Loucy (cell line): ENCODE measurements at regions not wholly inside any gene's neighbourhood (a gene's known extent, or its start where the extent isn't known, plus 50 kb on each side); places are given as distances from the start of the nearest gene placed in this dataset.

Experiments
- EZH2phosphoT487 ChIP-seq: fragments of 200-600 bp; IDR thresholded peaks from 2 replicates; pipeline ENCODE4 v1.6.1; 2018; ENCODE audit warnings: antibody characterized with exemption, mild to moderate bottlenecking, moderate library complexity, borderline replicate concordance
- TF ChIP-seq, protein P1 (sequence below): fragments of 200-600 bp; sonication (generic); conservative IDR thresholded peaks from 2 replicates; pipeline ENCODE4 v1.5.1; 2014; ENCODE audit warnings: mild to moderate bottlenecking, antibody characterized with exemption, low read length

DNA sequence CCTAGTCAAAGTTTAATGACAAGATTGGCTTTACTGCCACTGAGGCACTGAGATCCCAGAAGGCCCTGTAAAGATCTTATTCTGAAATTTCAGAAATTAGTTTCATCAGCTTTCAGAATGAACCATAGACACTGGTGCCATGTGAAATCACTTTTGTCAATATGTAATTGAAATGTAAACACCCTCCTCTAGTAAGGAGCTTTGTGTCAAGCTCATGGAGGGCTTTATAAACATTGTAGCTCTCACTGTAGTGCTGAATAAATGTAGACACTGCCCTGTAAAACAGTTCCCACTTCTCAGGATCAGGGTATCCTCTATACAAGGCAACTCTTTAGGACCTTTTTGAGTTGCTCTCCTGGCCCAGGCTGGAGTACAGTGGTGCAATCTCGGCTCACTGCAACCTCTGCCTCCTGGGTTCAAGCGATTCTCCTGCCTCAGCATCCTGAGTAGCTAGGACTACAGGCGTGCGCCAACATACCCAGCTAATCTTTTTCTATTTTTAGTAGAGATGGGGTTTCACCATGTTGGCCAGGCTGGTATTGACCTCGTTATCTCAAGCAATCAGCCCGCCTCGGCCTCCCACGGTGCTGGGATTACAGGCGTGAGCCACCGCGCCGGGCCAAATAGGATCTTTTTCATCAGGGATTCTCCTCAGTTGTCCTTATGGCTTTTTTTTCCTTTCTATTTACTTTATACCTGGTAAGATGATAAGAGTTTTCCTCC, 1823.9 kb upstream of the CDH9 start:
- TF ChIP-seq, protein P1, sequence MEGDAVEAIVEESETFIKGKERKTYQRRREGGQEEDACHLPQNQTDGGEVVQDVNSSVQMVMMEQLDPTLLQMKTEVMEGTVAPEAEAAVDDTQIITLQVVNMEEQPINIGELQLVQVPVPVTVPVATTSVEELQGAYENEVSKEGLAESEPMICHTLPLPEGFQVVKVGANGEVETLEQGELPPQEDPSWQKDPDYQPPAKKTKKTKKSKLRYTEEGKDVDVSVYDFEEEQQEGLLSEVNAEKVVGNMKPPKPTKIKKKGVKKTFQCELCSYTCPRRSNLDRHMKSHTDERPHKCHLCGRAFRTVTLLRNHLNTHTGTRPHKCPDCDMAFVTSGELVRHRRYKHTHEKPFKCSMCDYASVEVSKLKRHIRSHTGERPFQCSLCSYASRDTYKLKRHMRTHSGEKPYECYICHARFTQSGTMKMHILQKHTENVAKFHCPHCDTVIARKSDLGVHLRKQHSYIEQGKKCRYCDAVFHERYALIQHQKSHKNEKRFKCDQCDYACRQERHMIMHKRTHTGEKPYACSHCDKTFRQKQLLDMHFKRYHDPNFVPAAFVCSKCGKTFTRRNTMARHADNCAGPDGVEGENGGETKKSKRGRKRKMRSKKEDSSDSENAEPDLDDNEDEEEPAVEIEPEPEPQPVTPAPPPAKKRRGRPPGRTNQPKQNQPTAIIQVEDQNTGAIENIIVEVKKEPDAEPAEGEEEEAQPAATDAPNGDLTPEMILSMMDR = no peak
- TF ChIP-seq EZH2phosphoT487 = no peak
